HepG2 (cell line): ENCODE measurements at regions not wholly inside any gene's neighbourhood (a gene's known extent, or its start where the extent isn't known, plus 50 kb on each side); places are given as distances from the start of the nearest gene placed in this dataset.

ENCODE experiments used
- ATAC-seq: fragments of 200-7000 bp; cut with Tn5 transposase; 3 replicates; pipeline ENCODE4 v1.9.1; 2020; ENCODE audit warnings: mild to moderate bottlenecking, moderate library complexity
- BruUV-seq: library from RNA; stranded (reverse); fragments of 400-500 nt; replicated peaks from 2 replicates; lab custom pipeline; 2021; lab: Mats Ljungman, UMichigan
- CTCF ChIA-PET: fragments of 300-600 bp; formaldehyde crosslinking; extraction: SDS; loops from one replicate; lab custom pipeline; 2021; ENCODE audit warnings: low total read pairs, inconsistent platforms, low intra/inter-chr PET ratio; lab: Yijun Ruan, JAX
- POLR2A ChIA-PET: fragments of 350-600 bp; sonication (Branson Sonifier 250); formaldehyde crosslinking; loops from one replicate; lab custom pipeline; 2020; ENCODE audit warnings: antibody characterized with exemption, inconsistent platforms; lab: Yijun Ruan, JAX
- DNase-seq: peaks from one replicate; pipeline ENCODE4 v3.0.0-alpha.2; 2015; ENCODE audit warnings: low spot score
- FAIRE-seq: peaks from 3 replicates; lab custom pipeline; 2011; peaks lifted over from hg19 to GRCh38; lab: Jason Lieb, UNC
- H2AFZ ChIP-seq: one replicate; pipeline ENCODE4 v1.6.1; 2011; ENCODE audit warnings: low read length, inconsistent platforms
- H3K27ac ChIP-seq: fragments of 300-600 bp; 3 replicates; pipeline ENCODE4 v1.8.0; 2011; ENCODE audit warnings: mixed run types, mild to moderate bottlenecking, mixed read lengths, low read length, inconsistent platforms; ENCODE audit not compliant: insufficient read depth; ENCODE audit errors: extremely low read length
- H3K27me3 ChIP-seq, 2 experiments: fragments of 200-600 bp in 1 of 2; 2 replicates in 1 of 2; 3 replicates in 1 of 2; pipeline versions ENCODE4 v1.6.0 to v1.8.0; 2011; ENCODE audit warnings: low read length in 2 of 2, mild to moderate bottlenecking in 2 of 2, moderate library complexity in 2 of 2, inconsistent platforms in 1 of 2; ENCODE audit not compliant: insufficient read depth in 2 of 2, control insufficient read depth in 1 of 2
- H3K36me3 ChIP-seq, 2 experiments: fragments of 200-600 bp in 1 of 2; replicated peaks in 1 of 2; 2 replicates in 1 of 2; 3 replicates in 1 of 2; pipeline versions ENCODE4 v1.5.1 to v1.8.0; 2011; ENCODE audit warnings: low read length in 2 of 2, inconsistent platforms in 1 of 2; ENCODE audit not compliant: insufficient read depth in 2 of 2, control insufficient read depth in 1 of 2
- H3K4me1 ChIP-seq: 2 replicates; pipeline ENCODE4 v1.5.1; 2012; ENCODE audit warnings: low read length, inconsistent platforms; ENCODE audit not compliant: insufficient read depth
- H3K4me2 ChIP-seq: 2 replicates; pipeline ENCODE4 v1.6.0; 2011; ENCODE audit warnings: low read depth, low read length, inconsistent platforms
- H3K4me3 ChIP-seq, 3 experiments: fragments of 200-600 bp in 1 of 3; sonication (generic), shearing (Covaris generic) in 1 of 3; replicated peaks in 1 of 3; 2 replicates each; pipeline ENCODE4 v1.5.1; 2011 to 2016; ENCODE audit warnings: low read length in 3 of 3, inconsistent platforms in 2 of 3, low read depth in 2 of 3, mild to moderate bottlenecking in 2 of 3, control low read depth in 1 of 3, mixed read lengths in 1 of 3; ENCODE audit not compliant: insufficient read depth in 1 of 3
- H3K79me2 ChIP-seq: one replicate; pipeline ENCODE4 v1.6.1; 2011; ENCODE audit warnings: low read length, inconsistent platforms; ENCODE audit not compliant: insufficient read depth
- H3K9ac ChIP-seq: 2 replicates; pipeline ENCODE4 v1.6.0; 2011; ENCODE audit warnings: mild to moderate bottlenecking, low read depth, low read length, inconsistent platforms; ENCODE audit not compliant: insufficient read depth
- H3K9me3 ChIP-seq: 2 replicates; pipeline ENCODE4 v1.5.1; 2012; ENCODE audit warnings: mild to moderate bottlenecking, low read length
- H4K20me1 ChIP-seq: 2 replicates; pipeline ENCODE4 v1.6.0; 2011; ENCODE audit warnings: inconsistent platforms, mild to moderate bottlenecking, low read length, moderate library complexity; ENCODE audit not compliant: insufficient read depth
- ATF1 ChIP-seq: IDR thresholded peaks from 2 replicates; pipeline ENCODE4 v1.6.1; 2016; ENCODE audit warnings: mild to moderate bottlenecking, control low read depth
- DNMT3B ChIP-seq: conservative IDR thresholded peaks from 2 replicates; pipeline ENCODE4 v1.6.1; 2016; ENCODE audit warnings: missing biosample characterization, control low read depth
- GATAD1 ChIP-seq: IDR thresholded peaks from 2 replicates; pipeline ENCODE4 v1.6.1; 2016; ENCODE audit warnings: missing genetic modification reagents, missing compliant biosample characterization
- HDAC1 ChIP-seq: sonication (generic); formaldehyde crosslinking; IDR thresholded peaks from 2 replicates; pipeline ENCODE4 v1.5.1; 2020; ENCODE audit warnings: mild to moderate bottlenecking, missing genetic modification reagents
- IRX3 ChIP-seq: sonication (generic); formaldehyde crosslinking; IDR thresholded peaks from 2 replicates; pipeline ENCODE4 v1.8.1; 2023; ENCODE audit warnings: mild to moderate bottlenecking, low read depth, missing genetic modification reagents, borderline replicate concordance
- LCORL ChIP-seq, 2 experiments: fragments of 450-650 bp in 1 of 2; sonication (generic) in 1 of 2; formaldehyde crosslinking in 1 of 2; IDR thresholded peaks; 2 replicates each; pipeline versions ENCODE4 v1.5.0 to v1.6.1; 2017 to 2020; ENCODE audit warnings: antibody characterized with exemption in 1 of 2, missing genetic modification reagents in 1 of 2
- PAF1 ChIP-seq: IDR thresholded peaks from 2 replicates; pipeline ENCODE4 v1.6.1; 2016; ENCODE audit warnings: missing genetic modification reagents, missing compliant biosample characterization
- REPIN1 ChIP-seq: sonication (generic); formaldehyde crosslinking; IDR thresholded peaks from 2 replicates; pipeline ENCODE4 v1.8.0; 2022; ENCODE audit warnings: missing genetic modification reagents, low read depth, mild to moderate bottlenecking, borderline replicate concordance
- SSRP1 ChIP-seq: IDR thresholded peaks from 2 replicates; pipeline ENCODE4 v1.6.1; 2016; ENCODE audit warnings: control low read depth
- ZC3H13 ChIP-seq: sonication (generic); formaldehyde crosslinking; IDR thresholded peaks from 2 replicates; pipeline ENCODE4 v1.8.1; 2023; ENCODE audit warnings: mild to moderate bottlenecking, missing genetic modification reagents, moderate library complexity
- ZNF138 ChIP-seq: sonication (generic); formaldehyde crosslinking; IDR thresholded peaks from 2 replicates; pipeline ENCODE4 v1.5.0; 2020; ENCODE audit warnings: mild to moderate bottlenecking, low read depth, missing genetic modification reagents
- ZNF552 ChIP-seq: sonication (generic); formaldehyde crosslinking; IDR thresholded peaks from 2 replicates; pipeline ENCODE4 v1.9.0; 2022; ENCODE audit warnings: missing genetic modification reagents, mild to moderate bottlenecking, borderline replicate concordance
- ZNF577 ChIP-seq: sonication (generic); formaldehyde crosslinking; IDR thresholded peaks from 2 replicates; pipeline ENCODE4 v1.4.0; 2020; ENCODE audit warnings: mild to moderate bottlenecking, low read depth, missing genetic modification reagents, borderline replicate concordance
- ZNF775 ChIP-seq: sonication (generic); formaldehyde crosslinking; IDR thresholded peaks from 2 replicates; pipeline ENCODE4 v1.4.0; 2020; ENCODE audit warnings: missing genetic modification reagents, mild to moderate bottlenecking, moderate library complexity, borderline replicate concordance
- WGBS: methylation state at CpG from one replicate; pipeline ENCODE4 v1.1.6; 2017; ENCODE audit warnings: low lambda C conversion rate; 5-methylcytosine and 5-hydroxymethylcytosine counted together
- in situ Hi-C: cut with HindIII; loops from 2 replicates; pipeline ENCODE4 v1.10.0; 2017; ENCODE audit warnings: low pct_unique_long_range_greater_than_20kb; ENCODE audit not compliant: extremely low pct_ligation_motif_present
- intact Hi-C: fragments of 100-400 bp; cut with micrococcal nuclease; formaldehyde crosslinking; loops from one replicate; pipeline ENCODE4 v1.10.0; 2022; ENCODE audit not compliant: unreplicated experiment
- TF ChIP-seq, protein P1 (sequence below): sonication (generic); formaldehyde crosslinking; IDR thresholded peaks from 2 replicates; pipeline ENCODE4 v1.8.1; 2023; ENCODE audit warnings: mild to moderate bottlenecking, inconsistent platforms, moderate library complexity, missing genetic modification reagents, borderline replicate concordance

DNA sequence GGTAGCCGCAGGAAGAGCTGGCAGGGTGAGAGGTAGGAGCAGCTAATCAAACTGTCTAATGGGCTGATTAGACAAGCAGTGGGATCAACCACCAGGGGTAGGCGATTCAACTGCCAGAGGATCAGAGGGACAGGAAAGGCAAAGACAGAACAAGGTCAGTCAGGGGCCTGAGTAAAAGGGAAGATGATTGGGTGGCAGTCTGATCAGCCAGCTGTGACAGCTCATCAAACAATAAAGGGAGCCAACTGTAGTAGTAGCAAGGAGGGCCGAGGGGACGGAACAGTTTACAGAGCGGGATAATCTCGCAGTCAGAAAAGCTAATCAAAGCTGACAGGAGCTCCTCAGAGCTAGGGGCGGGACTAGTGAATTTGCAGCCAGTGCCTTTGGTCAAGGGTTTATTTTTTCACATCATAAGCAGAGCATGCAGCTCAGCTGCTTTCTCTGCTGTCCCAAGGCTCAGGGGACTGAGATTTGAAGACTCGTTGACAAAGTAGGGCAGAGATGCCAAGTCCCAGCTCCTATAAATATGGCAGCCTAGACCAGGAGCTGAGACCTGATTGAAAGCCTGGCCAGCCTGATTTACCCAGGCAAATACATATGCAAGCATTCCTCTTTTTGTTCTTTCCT lies 418.2 kb downstream of the GABRG2 start:
- no peak for DNase-seq
- Histone ChIP-seq H2AFZ (no peak overlapping the region), H3K27me3 (no peaks in the 10 kb centered on the region), H3K36me3 (no peaks in the 10 kb centered on the region), H3K9ac (no peak overlapping the region), H3K4me3 (no peak overlapping the region), H4K20me1 (no peaks in the 10 kb centered on the region), H3K4me2 (no peak overlapping the region), H3K27ac (no peak overlapping the region), H3K9me3 (peaks cover 63% of the 10 kb centered on the region), H3K4me1 (no peaks in the 10 kb centered on the region), H3K79me2 (no peaks in the 10 kb centered on the region)
- 6% methylated on average over 8 of the region's 8 CpGs for WGBS
- no peak for ATAC-seq
- BruUV-seq = no TSS peak
- in situ Hi-C loops = no loop called here
- CTCF ChIA-PET = no interaction called here
- POLR2A ChIA-PET = no interaction called here
- TF ChIP-seq ZNF775 (CRISPR knock-in tag) (no peak), PAF1 (CRISPR knock-in tag) (no peak), ZNF552 (CRISPR knock-in tag) (no peak), ZNF577 (CRISPR knock-in tag) (no peak), HDAC1 (CRISPR knock-in tag) (no peak), SSRP1 (CRISPR knock-in tag) (no peak), LCORL (IDR thresholded peaks at IDR 0.05) (no peak), LCORL (CRISPR knock-in tag; IDR thresholded peaks at IDR 0.05) (no peak), ZNF138 (CRISPR knock-in tag) (no peak), ATF1 (CRISPR knock-in tag) (no peak), GATAD1 (CRISPR knock-in tag) (no peak), IRX3 (CRISPR knock-in tag) (no peak), REPIN1 (CRISPR knock-in tag) (no peak), DNMT3B (no peak), ZC3H13 (CRISPR knock-in tag) (no peak)
- TF ChIP-seq, protein P1, sequence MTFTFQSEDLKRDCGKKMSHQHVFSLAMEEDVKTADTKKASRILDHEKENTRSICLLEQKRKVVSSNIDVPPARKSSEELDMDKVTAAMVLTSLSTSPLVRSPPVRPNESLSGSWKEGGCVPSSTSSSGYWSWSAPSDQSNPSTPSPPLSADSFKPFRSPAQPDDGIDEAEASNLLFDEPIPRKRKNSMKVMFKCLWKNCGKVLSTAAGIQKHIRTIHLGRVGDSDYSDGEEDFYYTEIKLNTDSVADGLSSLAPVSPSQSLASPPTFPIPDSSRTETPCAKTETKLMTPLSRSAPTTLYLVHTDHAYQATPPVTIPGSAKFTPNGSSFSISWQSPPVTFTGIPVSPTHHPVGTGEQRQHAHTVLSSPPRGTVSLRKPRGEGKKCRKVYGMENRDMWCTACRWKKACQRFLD (CRISPR knock-in tag) = no peak
- FAIRE-seq = no peak
- intact Hi-C loops = no loop called here
